HG02938 (cell line): ENCODE measurements at regions not wholly inside any gene's neighbourhood (a gene's known extent, or its start where the extent isn't known, plus 50 kb on each side); places are given as distances from the start of the nearest gene placed in this dataset.
"Not testable (repeated sequence)": the region's sequence is repeated elsewhere in the genome, so short reads cannot be mapped to it uniquely, and the experiment has no call there.

Source experiments
- ATAC-seq: cut with Tn5 transposase; IDR thresholded peaks from one replicate; pipeline ENCODE4 v1.9.1; 2021; ENCODE audit warnings: mild to moderate bottlenecking, moderate library complexity; ENCODE audit not compliant: unreplicated experiment

GRCh38 chr17:72385475-72385874, 264.7 kb downstream of the SOX9 start:
- ATAC-seq: no peak

DNA sequence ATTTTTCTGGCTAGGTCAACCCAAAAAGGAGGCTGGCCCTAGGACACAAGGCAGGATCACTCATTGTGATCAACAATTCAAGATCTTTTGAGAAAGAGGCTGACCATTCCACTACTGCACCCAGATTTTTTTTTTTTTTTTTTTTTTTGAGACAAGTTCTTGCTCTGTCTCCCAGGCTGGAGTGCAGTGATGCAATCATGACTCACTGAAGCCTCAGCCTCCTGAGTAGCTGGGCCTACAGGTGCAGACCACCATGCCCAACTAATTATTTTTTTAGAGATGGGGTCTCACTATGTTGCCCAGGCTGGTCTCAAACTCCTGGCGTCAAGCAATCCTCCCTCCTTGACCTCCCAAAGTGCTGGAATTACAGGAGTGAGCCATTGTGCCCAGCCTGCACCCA, 265.4 kb downstream of the SOX9 start:
- not testable (repeated sequence) for ATAC-seq

- no peak for ATAC-seq
Observed at GRCh38 chr17:72386619-72387237, 265.9 kb downstream of the SOX9 start.

DNA sequence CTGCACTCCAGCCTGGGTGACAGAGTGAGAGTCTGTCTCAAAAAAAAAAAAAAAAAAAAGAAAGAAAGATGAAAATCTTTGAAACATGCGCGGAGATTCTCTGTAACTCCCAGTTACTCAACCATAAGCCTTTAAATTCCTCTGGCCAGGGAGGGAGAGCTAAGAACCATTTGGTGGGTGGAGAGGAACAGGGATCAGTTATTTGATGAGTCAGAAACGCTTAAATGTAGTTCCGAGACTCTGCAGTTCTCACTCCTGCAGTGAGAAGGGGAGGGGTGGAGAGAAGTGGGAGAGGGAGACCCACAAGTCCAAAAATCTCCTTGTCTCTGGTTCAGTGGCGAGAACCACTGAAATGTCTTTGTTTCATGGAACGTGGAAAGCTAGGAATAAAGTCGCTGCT, 266.7 kb downstream of the SOX9 start:
- no peak for ATAC-seq

GRCh38 chr17:72387969-72388368, 267.1 kb downstream of the SOX9 start:
- ATAC-seq: no peak

DNA sequence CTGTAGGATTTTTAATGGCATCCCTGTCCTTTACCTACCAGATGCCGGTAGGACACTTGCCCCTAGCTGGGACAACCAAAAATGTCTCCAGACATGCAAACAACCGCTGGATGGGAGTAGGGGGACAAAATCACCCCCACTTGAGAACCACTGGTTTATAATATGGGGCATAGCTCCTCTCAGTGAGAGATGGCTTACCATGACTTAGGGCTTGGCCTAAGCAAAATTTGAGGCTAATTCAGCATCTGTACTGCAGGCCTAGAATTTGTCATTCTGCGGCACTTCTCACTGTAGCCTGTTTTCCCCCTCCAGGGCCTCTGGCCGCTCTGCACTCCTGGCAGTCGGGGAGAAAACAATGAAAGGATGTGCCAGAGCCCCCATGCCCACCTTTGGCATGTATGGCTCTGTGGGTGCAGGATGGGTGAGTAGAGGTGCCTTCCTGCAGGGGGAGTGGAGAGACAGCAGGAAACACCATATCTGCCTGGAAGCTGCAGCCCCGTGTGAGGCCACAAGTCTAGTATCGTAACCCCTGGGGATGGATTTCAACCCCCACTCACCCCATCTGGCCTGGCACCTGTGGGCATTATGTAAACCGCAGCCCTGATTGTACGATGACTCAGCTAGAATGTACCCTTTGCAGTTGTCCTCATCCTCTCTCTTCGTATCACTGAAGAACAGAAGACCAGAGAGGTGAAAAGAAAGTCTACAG, 268.1 kb downstream of the SOX9 start:
- peak; percentile 44 for ATAC-seq

DNA sequence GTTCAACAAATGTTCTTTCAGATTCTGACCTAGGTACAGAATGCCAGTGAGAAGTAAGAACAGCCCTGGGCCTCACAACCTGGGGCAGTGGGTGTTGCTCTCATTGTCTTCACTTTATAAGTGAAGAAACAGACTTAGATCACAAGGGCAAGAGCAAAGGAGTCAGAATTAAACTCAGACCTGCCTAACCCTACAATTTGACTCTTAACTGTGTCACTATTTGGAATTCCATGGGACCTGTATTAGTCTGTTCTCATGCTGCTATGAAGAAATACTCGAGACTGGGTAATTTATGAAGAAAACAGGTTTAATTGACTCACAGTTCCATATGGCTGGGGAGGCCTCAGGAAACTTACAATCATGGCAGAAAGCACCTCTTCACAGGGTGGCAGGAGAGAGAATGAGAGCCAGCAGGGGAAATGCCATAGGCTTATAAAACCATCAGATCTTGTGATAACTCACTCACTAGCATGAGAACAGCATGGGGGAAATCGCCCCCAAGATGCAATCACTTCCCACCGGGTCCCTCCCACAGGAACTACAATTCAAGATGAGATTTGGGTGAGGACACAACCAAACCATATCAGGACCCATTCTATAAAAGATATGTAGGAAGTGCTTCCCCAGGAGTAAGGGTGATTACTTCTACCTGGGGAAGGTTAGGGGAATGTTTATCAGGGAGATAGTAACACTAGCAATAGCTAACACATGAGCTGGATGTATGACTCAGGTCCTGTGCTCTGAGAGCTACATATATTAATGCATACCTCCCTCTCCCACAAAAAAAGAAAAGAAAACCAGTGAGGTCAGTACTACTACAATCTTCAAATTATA, 270.1 kb downstream of the SOX9 start:
- no peak for ATAC-seq

DNA sequence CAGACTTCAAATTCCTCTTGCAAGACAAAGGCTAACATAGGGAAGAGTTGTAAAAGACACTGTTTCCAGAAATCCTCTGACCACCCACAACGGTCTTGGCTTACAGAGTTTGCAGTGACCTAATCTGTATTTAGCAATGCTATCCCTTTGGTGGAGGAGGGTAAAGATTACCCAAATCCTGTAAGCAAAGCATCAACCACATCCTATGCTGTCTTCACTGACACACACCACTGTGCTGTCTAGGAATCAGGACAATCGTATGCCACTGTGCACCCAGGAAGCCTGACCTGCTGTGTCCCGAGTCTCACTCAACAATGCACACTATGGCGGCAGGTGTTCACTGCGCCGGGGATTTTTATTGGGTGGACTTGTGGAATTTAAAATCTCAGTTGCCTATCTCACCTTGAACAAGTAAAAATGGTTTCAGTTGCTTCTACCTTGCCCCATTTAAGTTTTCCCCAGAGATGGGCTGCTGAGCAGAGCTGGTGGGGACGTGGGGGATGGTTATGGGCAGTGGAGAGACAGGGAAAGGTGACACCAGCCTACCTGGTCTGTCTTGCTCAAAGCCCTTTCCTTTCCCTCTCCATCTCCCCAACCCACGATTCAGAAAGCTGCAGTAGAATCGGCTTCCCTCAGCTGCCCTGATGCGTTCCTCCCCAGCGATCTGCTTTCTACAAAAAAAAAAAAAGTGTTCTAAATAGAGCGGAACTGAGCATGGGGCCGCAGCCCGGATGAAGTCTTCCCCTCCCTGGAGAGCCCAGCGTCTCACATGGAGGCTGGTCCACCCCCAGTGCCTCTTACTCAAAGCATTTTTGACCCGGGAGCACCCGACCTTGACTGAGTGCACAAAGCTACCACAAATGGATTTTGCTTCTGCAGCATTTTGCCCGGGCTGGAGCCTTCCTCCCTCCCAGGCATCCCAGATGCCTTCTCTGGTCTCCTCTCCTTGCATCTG, 271.5 kb downstream of the SOX9 start:
- peak; percentile 39 for ATAC-seq

DNA sequence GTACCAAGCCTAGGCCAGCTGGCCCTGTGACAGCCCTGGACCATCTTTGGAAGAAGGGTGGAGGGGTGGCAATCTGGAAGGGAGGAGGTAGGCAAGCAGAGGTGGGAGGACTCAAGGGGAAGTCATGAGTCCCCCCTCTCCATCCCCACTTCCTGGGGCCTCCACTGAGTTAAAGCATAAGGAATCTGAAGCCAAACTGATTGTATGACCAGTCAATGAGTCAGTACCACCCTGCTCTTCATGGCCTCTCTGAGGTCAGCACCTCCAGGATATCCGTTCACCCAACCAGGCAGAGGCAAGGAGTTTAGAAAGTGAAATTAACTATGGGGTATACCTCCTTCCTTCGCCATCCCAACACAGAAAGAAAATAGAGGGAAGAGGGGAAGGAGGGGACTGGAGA, 272.7 kb downstream of the SOX9 start:
- ATAC-seq: no peak

GRCh38 chr17:72394531-72394930, 273.7 kb downstream of the SOX9 start:
- ATAC-seq: no peak

DNA sequence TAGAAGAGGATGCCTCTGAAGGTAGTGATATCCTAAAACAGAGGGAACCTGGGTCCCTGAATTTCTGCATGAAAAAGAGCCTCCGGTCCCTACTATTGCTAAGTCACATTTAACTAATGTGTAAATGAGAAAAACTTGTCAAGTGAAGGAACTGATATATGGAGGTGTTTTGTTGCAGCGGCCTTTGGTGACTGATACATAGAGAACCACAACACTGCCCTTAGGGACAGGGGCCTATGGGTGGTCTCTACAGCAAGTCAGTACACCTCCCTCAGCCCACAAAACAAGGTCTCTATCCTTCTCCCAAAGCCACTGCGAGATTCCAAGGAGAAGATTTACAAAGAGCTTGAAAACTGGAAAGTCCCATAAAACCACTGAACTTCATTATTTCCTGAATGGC, 275.3 kb downstream of the SOX9 start:
- no peak for ATAC-seq

GRCh38 chr17:72397223-72397667, 276.4 kb downstream of the SOX9 start:
- no peak for ATAC-seq

GRCh38 chr17:72397687-72398086, 276.9 kb downstream of the SOX9 start:
- no peak for ATAC-seq

- no peak for ATAC-seq
Observed at GRCh38 chr17:72399023-72399607, 278.3 kb downstream of the SOX9 start.

- no peak for ATAC-seq
Observed at GRCh38 chr17:72399608-72400487, 279.0 kb downstream of the SOX9 start.

- no peak for ATAC-seq
Observed at GRCh38 chr17:72400488-72400827, 279.6 kb downstream of the SOX9 start.

GRCh38 chr17:72400863-72401262, 280.0 kb downstream of the SOX9 start:
- no peak for ATAC-seq

DNA sequence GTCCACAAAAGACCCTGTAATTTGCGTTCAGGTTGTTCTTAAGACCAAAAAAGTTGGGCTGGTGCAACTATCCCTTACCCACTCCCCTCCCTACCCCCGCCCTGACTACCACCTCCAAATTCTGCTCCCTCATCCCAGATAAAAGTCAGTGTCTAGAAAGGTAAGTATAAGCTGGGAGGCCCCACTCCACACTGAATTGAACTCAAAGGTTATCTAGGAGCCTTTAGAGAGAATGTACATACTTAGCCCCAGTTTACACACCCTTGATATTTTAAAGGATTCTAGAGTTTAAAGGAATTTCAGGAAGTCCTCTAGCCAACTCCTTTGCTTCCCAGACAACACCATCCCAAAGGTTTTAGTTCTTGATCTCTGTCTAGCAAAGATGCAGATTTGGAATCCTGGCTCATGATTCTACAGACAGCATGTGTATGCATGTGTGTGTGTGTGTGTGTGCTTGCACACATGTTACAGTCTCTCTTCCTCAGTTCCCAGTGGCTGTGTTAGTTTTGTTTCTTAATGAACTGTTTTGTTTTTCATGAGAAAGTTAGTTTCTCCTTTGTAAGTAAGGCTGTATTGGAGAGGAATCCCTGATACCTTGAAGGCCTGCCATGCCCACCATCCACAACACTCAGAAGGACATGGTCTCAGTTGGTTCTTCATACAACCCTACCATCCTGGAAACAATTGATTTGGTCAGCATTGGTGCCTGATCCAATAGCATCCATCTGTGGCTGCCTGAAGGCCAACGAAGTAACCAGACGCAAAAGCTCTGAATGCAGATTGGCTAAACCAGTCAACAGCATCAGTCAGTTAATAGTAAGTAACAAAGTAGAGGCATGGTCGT, 281.3 kb downstream of the SOX9 start:
- no peak for ATAC-seq
